HEK293 (cell line): ENCODE measurements at regions not wholly inside any gene's neighbourhood (a gene's known extent, or its start where the extent isn't known, plus 50 kb on each side); places are given as distances from the start of the nearest gene placed in this dataset.

ENCODE experiments used
- CTCF ChIA-PET: fragments of 350-600 bp; formaldehyde crosslinking; extraction: SDS; loops from one replicate; lab custom pipeline; 2021; ENCODE audit warnings: antibody characterized with exemption; lab: Yijun Ruan, JAX
- POLR2A ChIA-PET: fragments of 300-600 bp; formaldehyde crosslinking; extraction: SDS; loops from one replicate; lab custom pipeline; 2020; ENCODE audit warnings: antibody characterized with exemption, inconsistent platforms; lab: Yijun Ruan, JAX
- H3K27ac ChIP-seq: fragments of 200-500 bp; sonication (Bioruptor generic); 2 replicates; pipeline ENCODE4 v1.5.1; 2014; ENCODE audit warnings: low read depth, low read length, control low read depth, inconsistent platforms; ENCODE audit errors: extremely low read depth
- H3K36me3 ChIP-seq, 2 experiments: fragments of 200-500 bp in 1 of 2; sonication (Bioruptor generic) in 1 of 2; 1 replicate in 1 of 2; 2 replicates in 1 of 2; pipeline ENCODE4 v1.5.1; 2014 to 2017; ENCODE audit warnings: inconsistent platforms in 2 of 2, low read length in 2 of 2; ENCODE audit not compliant: control insufficient read depth in 2 of 2, insufficient read depth in 1 of 2
- H3K4me1 ChIP-seq: fragments of 200-500 bp; sonication (Bioruptor generic); 2 replicates; pipeline ENCODE4 v1.5.1; 2014; ENCODE audit warnings: mild to moderate bottlenecking, low read length, inconsistent platforms; ENCODE audit not compliant: control insufficient read depth, insufficient read depth
- H3K4me3 ChIP-seq: 2 replicates; pipeline ENCODE4 v1.5.1; 2011; ENCODE audit warnings: low read depth, mild to moderate bottlenecking, control low read depth, low read length, moderate library complexity
- H3K9me3 ChIP-seq: fragments of 200-500 bp; sonication (Bioruptor generic); 2 replicates; pipeline ENCODE4 v1.5.1; 2014; ENCODE audit warnings: low read depth, low read length, inconsistent platforms; ENCODE audit not compliant: control insufficient read depth, insufficient read depth
- FEZF1 ChIP-seq: fragments of 450-650 bp; formaldehyde crosslinking; IDR thresholded peaks from 2 replicates; pipeline ENCODE4 v1.5.1; 2016; ENCODE audit warnings: missing biosample characterization, missing genetic modification characterization
- HOXA7 ChIP-seq: sonication (generic); formaldehyde crosslinking; IDR thresholded peaks from 2 replicates; pipeline ENCODE4 v1.8.1; 2022; ENCODE audit warnings: missing genetic modification reagents, borderline replicate concordance
- MYNN ChIP-seq: fragments of 450-650 bp; formaldehyde crosslinking; IDR thresholded peaks from 2 replicates; pipeline ENCODE4 v1.5.1; 2016; ENCODE audit warnings: missing biosample characterization, missing genetic modification characterization, borderline replicate concordance
- REPIN1 ChIP-seq: fragments of 450-650 bp; formaldehyde crosslinking; IDR thresholded peaks from 2 replicates; pipeline ENCODE4 v1.5.1; 2017; ENCODE audit warnings: missing biosample characterization, missing genetic modification characterization, low read depth
- ZBTB8A ChIP-seq: fragments of 450-650 bp; formaldehyde crosslinking; IDR thresholded peaks from 2 replicates; pipeline ENCODE4 v1.5.1; 2016; ENCODE audit warnings: missing biosample characterization, missing genetic modification characterization
- ZFHX2 ChIP-seq: fragments of 450-650 bp; formaldehyde crosslinking; conservative IDR thresholded peaks from 2 replicates; pipeline ENCODE4 v1.5.1; 2016; ENCODE audit warnings: missing biosample characterization, missing genetic modification characterization
- ZFP41 ChIP-seq: fragments of 450-650 bp; formaldehyde crosslinking; IDR thresholded peaks from 2 replicates; pipeline ENCODE4 v1.5.1; 2016; ENCODE audit warnings: missing biosample characterization, missing genetic modification characterization, borderline replicate concordance
- ZNF112 ChIP-seq: fragments of 450-650 bp; formaldehyde crosslinking; IDR thresholded peaks from 2 replicates; pipeline ENCODE4 v1.5.0; 2017; ENCODE audit warnings: missing biosample characterization, missing genetic modification characterization
- ZNF24 ChIP-seq: fragments of 450-650 bp; formaldehyde crosslinking; IDR thresholded peaks from 2 replicates; pipeline ENCODE4 v1.5.1; 2016; ENCODE audit warnings: missing biosample characterization, missing genetic modification characterization
- ZNF341 ChIP-seq: fragments of 450-650 bp; formaldehyde crosslinking; IDR thresholded peaks from 2 replicates; pipeline ENCODE4; 2016; ENCODE audit warnings: low read depth, missing biosample characterization, missing genetic modification characterization
- ZNF354C ChIP-seq: fragments of 450-650 bp; formaldehyde crosslinking; IDR thresholded peaks from 2 replicates; pipeline ENCODE4 v1.5.1; 2016; ENCODE audit warnings: missing biosample characterization, missing genetic modification characterization, low read depth, borderline replicate concordance
- ZNF510 ChIP-seq: fragments of 450-650 bp; formaldehyde crosslinking; IDR thresholded peaks from 2 replicates; pipeline ENCODE4 v1.5.1; 2018; ENCODE audit warnings: mild to moderate bottlenecking, missing genetic modification characterization, missing biosample characterization; ENCODE audit not compliant: insufficient replicate concordance
- ZNF514 ChIP-seq: fragments of 450-650 bp; formaldehyde crosslinking; IDR thresholded peaks from 2 replicates; pipeline ENCODE4 v1.5.1; 2016; ENCODE audit warnings: missing biosample characterization, missing genetic modification characterization
- ZNF555 ChIP-seq: fragments of 450-650 bp; formaldehyde crosslinking; conservative IDR thresholded peaks from 2 replicates; pipeline ENCODE4 v1.5.1; 2017; ENCODE audit warnings: missing biosample characterization, mild to moderate bottlenecking, missing genetic modification characterization, inconsistent platforms
- ZNF561 ChIP-seq: fragments of 450-650 bp; IDR thresholded peaks from 2 replicates; pipeline ENCODE4 v1.5.1; 2018; ENCODE audit warnings: missing biosample characterization, missing genetic modification characterization, borderline replicate concordance
- ZNF600 ChIP-seq: fragments of 450-650 bp; formaldehyde crosslinking; IDR thresholded peaks from 2 replicates; pipeline ENCODE4 v1.5.1; 2016; ENCODE audit warnings: missing biosample characterization, missing genetic modification characterization
- ZNF629 ChIP-seq: fragments of 450-650 bp; formaldehyde crosslinking; IDR thresholded peaks from 2 replicates; pipeline ENCODE4 v1.5.1; 2017; ENCODE audit warnings: missing biosample characterization, missing genetic modification characterization
- ZNF670 ChIP-seq: fragments of 450-650 bp; formaldehyde crosslinking; IDR thresholded peaks from 2 replicates; pipeline ENCODE4 v1.5.1; 2016; ENCODE audit warnings: missing biosample characterization, missing genetic modification characterization, low read depth
- ZNF747 ChIP-seq: fragments of 450-650 bp; formaldehyde crosslinking; IDR thresholded peaks from 2 replicates; pipeline ENCODE4 v1.5.1; 2016; ENCODE audit warnings: missing biosample characterization, missing genetic modification characterization
- ZNF768 ChIP-seq: fragments of 450-650 bp; formaldehyde crosslinking; IDR thresholded peaks from 2 replicates; pipeline ENCODE4 v1.5.1; 2018; ENCODE audit warnings: missing biosample characterization, mild to moderate bottlenecking, missing genetic modification characterization
- ZNF777 ChIP-seq: fragments of 450-650 bp; formaldehyde crosslinking; IDR thresholded peaks from 2 replicates; pipeline ENCODE4 v1.5.1; 2017; ENCODE audit warnings: missing biosample characterization, missing genetic modification characterization, borderline replicate concordance
- ZNF791 ChIP-seq: fragments of 450-650 bp; formaldehyde crosslinking; IDR thresholded peaks from 2 replicates; pipeline ENCODE4 v1.5.1; 2016; ENCODE audit warnings: missing biosample characterization, missing genetic modification characterization
- ZNF830 ChIP-seq: fragments of 450-650 bp; IDR thresholded peaks from 2 replicates; pipeline ENCODE4 v1.5.0; 2018; ENCODE audit warnings: missing biosample characterization, missing genetic modification characterization, low read depth, mild to moderate bottlenecking, moderate library complexity
- ZNF843 ChIP-seq: fragments of 450-650 bp; formaldehyde crosslinking; IDR thresholded peaks from 2 replicates; pipeline ENCODE4 v1.5.1; 2016; ENCODE audit warnings: missing biosample characterization, missing genetic modification characterization
- TF ChIP-seq, protein P1 (sequence below): fragments of 450-650 bp; formaldehyde crosslinking; IDR thresholded peaks from 2 replicates; pipeline ENCODE4 v1.5.1; 2017; ENCODE audit warnings: missing biosample characterization, missing genetic modification characterization
- TF ChIP-seq, protein P2 (sequence below): fragments of 450-650 bp; IDR thresholded peaks from 2 replicates; pipeline ENCODE4 v1.5.1; 2018; ENCODE audit warnings: missing biosample characterization, missing genetic modification characterization
- TF ChIP-seq, protein P3 (sequence below): fragments of 450-650 bp; formaldehyde crosslinking; IDR thresholded peaks from 2 replicates; pipeline ENCODE4 v1.5.1; 2016; ENCODE audit warnings: missing biosample characterization, missing genetic modification characterization
- TF ChIP-seq, protein P4 (sequence below): fragments of 450-650 bp; formaldehyde crosslinking; IDR thresholded peaks from 2 replicates; pipeline ENCODE4 v1.5.1; 2016; ENCODE audit warnings: missing biosample characterization, missing genetic modification characterization

DNA sequence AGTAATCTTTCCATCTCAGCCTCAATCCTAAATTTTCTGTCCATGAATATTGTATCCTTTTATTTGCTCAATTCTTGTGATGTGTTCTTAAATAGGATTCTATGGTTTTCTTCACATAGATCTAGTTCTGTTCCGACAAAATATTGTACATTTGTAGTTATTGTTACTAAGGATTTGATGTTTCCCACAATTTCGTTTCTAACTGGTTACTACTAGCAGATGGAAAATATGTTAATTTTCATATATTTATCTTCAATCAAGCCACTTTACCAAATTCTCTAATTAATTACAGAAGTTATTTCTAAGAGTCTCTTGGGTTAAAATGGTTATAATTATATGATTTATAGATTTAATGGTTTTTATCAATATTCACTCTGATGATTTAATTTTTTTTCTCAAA lies 60.3 kb downstream of the SEC61B start:
- Histone ChIP-seq H3K36me3 (no peaks in the 10 kb centered on the region), H3K9me3 (no peaks in the 10 kb centered on the region), H3K4me3 (no peak overlapping the region), H3K4me1 (no peaks in the 10 kb centered on the region), H3K27ac (no peak overlapping the region)
- TF ChIP-seq ZFP41 (tag by site-specific recombination) (no peak), REPIN1 (tag by site-specific recombination) (no peak), ZNF629 (no peak), ZNF843 (tag by site-specific recombination) (no peak), HOXA7 (no peak), ZNF768 (tag by site-specific recombination) (no peak), ZNF112 (no peak), ZNF670 (tag by site-specific recombination) (no peak), MYNN (tag by site-specific recombination) (no peak), ZNF830 (tag by site-specific recombination) (no peak), ZFHX2 (tag by site-specific recombination) (no peak), ZBTB8A (tag by site-specific recombination) (no peak), ZNF24 (tag by site-specific recombination) (no peak), ZNF791 (no peak), ZNF555 (tag by site-specific recombination) (no peak), ZNF747 (tag by site-specific recombination) (no peak)
- TF ChIP-seq, protein P1, sequence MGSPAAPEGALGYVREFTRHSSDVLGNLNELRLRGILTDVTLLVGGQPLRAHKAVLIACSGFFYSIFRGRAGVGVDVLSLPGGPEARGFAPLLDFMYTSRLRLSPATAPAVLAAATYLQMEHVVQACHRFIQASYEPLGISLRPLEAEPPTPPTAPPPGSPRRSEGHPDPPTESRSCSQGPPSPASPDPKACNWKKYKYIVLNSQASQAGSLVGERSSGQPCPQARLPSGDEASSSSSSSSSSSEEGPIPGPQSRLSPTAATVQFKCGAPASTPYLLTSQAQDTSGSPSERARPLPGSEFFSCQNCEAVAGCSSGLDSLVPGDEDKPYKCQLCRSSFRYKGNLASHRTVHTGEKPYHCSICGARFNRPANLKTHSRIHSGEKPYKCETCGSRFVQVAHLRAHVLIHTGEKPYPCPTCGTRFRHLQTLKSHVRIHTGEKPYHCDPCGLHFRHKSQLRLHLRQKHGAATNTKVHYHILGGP = no peak
- TF ChIP-seq, protein P2, sequence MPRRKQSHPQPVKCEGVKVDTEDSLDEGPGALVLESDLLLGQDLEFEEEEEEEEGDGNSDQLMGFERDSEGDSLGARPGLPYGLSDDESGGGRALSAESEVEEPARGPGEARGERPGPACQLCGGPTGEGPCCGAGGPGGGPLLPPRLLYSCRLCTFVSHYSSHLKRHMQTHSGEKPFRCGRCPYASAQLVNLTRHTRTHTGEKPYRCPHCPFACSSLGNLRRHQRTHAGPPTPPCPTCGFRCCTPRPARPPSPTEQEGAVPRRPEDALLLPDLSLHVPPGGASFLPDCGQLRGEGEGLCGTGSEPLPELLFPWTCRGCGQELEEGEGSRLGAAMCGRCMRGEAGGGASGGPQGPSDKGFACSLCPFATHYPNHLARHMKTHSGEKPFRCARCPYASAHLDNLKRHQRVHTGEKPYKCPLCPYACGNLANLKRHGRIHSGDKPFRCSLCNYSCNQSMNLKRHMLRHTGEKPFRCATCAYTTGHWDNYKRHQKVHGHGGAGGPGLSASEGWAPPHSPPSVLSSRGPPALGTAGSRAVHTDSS (tag by site-specific recombination) = no peak
- ChIA-PET CTCF (interaction anchor here (1.1 kb wide), 1 partner anchor 14 kb away, joined by 3 read pairs; no protein-coding TSS in a partner anchor), POLR2A (no interaction called here)

DNA sequence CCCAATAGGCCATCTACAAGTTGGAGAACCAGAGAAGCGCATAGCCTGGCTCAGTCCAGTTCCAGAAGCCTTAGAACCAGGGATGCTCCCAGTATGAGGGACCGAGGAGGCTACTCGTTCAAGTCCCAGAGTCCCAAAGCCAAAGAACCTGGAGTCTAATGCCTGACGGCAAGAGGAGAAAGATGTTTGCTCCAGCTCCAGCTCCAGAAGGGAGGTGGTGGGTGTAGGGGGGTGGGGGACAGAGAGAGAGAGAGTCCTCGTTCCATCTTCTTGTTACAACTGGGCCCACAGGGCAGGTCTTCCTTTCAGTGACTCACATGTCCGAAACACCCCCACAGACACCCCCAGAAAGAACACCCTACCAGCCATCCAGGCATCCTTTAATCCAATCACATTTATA lies 63.9 kb downstream of the SEC61B start:
- no peaks in the 10 kb centered on the region for H3K9me3 ChIP-seq
- no peak overlapping the region for H3K4me3 ChIP-seq
- no peaks in the 10 kb centered on the region for H3K4me1 ChIP-seq
- ChIA-PET CTCF (no interaction called here), POLR2A (no interaction called here)
- no peaks in the 10 kb centered on the region for H3K36me3 ChIP-seq
- TF ChIP-seq ZNF341 (tag by site-specific recombination) (no peak), ZNF510 (tag by site-specific recombination) (no peak), ZNF777 (no peak), ZNF354C (tag by site-specific recombination) (no peak), ZNF600 (tag by site-specific recombination) (no peak), FEZF1 (no peak), ZNF514 (no peak), ZNF561 (tag by site-specific recombination) (no peak)
- TF ChIP-seq, protein P3, sequence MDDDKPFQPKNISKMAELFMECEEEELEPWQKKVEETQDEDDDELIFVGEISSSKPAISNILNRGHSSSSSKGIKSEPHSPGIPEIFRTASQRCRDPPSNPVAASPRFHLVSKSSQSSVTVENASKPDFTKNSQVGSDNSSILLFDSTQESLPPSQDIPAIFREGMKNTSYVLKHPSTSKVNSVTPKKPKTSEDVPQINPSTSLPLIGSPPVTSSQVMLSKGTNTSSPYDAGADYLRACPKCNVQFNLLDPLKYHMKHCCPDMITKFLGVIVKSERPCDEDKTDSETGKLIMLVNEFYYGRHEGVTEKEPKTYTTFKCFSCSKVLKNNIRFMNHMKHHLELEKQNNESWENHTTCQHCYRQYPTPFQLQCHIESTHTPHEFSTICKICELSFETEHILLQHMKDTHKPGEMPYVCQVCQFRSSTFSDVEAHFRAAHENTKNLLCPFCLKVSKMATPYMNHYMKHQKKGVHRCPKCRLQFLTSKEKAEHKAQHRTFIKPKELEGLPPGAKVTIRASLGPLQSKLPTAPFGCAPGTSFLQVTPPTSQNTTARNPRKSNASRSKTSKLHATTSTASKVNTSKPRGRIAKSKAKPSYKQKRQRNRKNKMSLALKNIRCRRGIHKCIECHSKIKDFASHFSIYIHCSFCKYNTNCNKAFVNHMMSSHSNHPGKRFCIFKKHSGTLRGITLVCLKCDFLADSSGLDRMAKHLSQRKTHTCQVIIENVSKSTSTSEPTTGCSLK (tag by site-specific recombination) = no peak
- TF ChIP-seq, protein P4, sequence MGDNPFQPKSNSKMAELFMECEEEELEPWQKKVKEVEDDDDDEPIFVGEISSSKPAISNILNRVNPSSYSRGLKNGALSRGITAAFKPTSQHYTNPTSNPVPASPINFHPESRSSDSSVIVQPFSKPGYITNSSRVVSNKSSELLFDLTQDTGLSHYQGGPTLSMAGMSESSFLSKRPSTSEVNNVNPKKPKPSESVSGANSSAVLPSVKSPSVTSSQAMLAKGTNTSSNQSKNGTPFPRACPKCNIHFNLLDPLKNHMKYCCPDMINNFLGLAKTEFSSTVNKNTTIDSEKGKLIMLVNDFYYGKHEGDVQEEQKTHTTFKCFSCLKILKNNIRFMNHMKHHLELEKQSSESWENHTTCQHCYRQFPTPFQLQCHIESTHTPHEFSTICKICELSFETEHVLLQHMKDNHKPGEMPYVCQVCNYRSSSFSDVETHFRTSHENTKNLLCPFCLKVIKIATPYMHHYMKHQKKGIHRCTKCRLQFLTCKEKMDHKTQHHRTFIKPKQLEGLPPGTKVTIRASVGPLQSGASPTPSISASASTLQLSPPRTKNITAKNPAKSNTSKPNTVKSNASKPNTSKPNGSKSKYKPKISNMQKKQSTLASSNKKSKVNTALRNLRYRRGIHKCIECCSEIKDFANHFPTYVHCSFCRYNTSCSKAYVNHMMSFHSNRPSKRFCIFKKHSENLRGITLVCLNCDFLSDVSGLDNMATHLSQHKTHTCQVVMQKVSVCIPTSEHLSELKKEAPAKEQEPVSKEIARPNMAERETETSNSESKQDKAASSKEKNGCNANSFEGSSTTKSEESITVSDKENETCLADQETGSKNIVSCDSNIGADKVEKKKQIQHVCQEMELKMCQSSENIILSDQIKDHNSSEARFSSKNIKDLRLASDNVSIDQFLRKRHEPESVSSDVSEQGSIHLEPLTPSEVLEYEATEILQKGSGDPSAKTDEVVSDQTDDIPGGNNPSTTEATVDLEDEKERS (tag by site-specific recombination) = no peak
- H3K27ac ChIP-seq = no peak overlapping the region
